SK-N-SH (cell line): ENCODE measurements at regions not wholly inside any gene's neighbourhood (a gene's known extent, or its start where the extent isn't known, plus 50 kb on each side); places are given as distances from the start of the nearest gene placed in this dataset.

Experiments
- CTCF ChIA-PET: fragments of 300-600, 350-600 bp; formaldehyde crosslinking; extraction: SDS; loops from one replicate; lab custom pipeline; 2021; lab: Yijun Ruan, JAX
- POLR2A ChIA-PET: fragments of 350-600 bp; sonication (Branson Sonifier 250); formaldehyde crosslinking; extraction: SDS; loops from one replicate; lab custom pipeline; 2020; ENCODE audit warnings: antibody characterized with exemption, inconsistent platforms; lab: Yijun Ruan, JAX
- DNase-seq: peaks from one replicate; pipeline ENCODE4 v3.0.0; 2012
- H2AFZ ChIP-seq: fragments of 200-600 bp; sonication (generic); 2 replicates; pipeline ENCODE4 v1.8.1; 2016; ENCODE audit warnings: antibody characterized with exemption, mild to moderate bottlenecking, low read depth
- H3F3A ChIP-seq: fragments of 200-600 bp; sonication (generic); replicated peaks from 2 replicates; pipeline ENCODE3; 2016; ENCODE audit warnings: antibody characterized with exemption, mild to moderate bottlenecking; ENCODE audit not compliant: insufficient read depth
- H3K27ac ChIP-seq, 2 experiments: fragments of 200-500 bp in 1 of 2; fragments of 200-600 bp in 1 of 2; sonication (Bioruptor generic) in 1 of 2; sonication (generic), shearing (Covaris generic) in 1 of 2; 2 replicates each; pipeline versions ENCODE4 v1.5.1 to v1.6.1; 2014 to 2016; ENCODE audit warnings: low read depth in 2 of 2, inconsistent platforms in 1 of 2, low read length in 1 of 2, mild to moderate bottlenecking in 1 of 2, mixed read lengths in 1 of 2
- H3K27me3 ChIP-seq: fragments of 200-600 bp; sonication (generic), shearing (Covaris generic); 2 replicates; pipeline ENCODE4 v1.6.1; 2016; ENCODE audit warnings: mixed run types; ENCODE audit not compliant: insufficient read depth
- H3K36me3 ChIP-seq, 2 experiments: fragments of 200-500 bp in 1 of 2; fragments of 200-600 bp in 1 of 2; sonication (Bioruptor generic) in 1 of 2; sonication (generic) in 1 of 2; replicated peaks in 1 of 2; 2 replicates each; pipeline versions ENCODE3 to v1.5.1; 2014 to 2016; ENCODE audit warnings: low read length in 1 of 2, mild to moderate bottlenecking in 1 of 2; ENCODE audit not compliant: insufficient read depth in 2 of 2, control insufficient read depth in 1 of 2
- H3K4me1 ChIP-seq, 2 experiments: fragments of 200-500 bp in 1 of 2; fragments of 200-600 bp in 1 of 2; sonication (Bioruptor generic) in 1 of 2; sonication (generic), shearing (Covaris generic) in 1 of 2; 2 replicates each; pipeline versions ENCODE4 v1.5.1 to v1.6.1; 2014 to 2016; ENCODE audit warnings: low read depth in 1 of 2, low read length in 1 of 2, mixed run types in 1 of 2; ENCODE audit not compliant: insufficient read depth in 2 of 2, control insufficient read depth in 1 of 2
- H3K4me2 ChIP-seq: fragments of 200-600 bp; sonication (generic), shearing (Covaris generic); 2 replicates; pipeline ENCODE4 v1.6.1; 2017; ENCODE audit warnings: mixed run types
- H3K4me3 ChIP-seq, 2 experiments: fragments of 200-500 bp in 1 of 2; fragments of 200-600 bp in 1 of 2; sonication (Bioruptor generic) in 1 of 2; sonication (generic), shearing (Covaris generic) in 1 of 2; 2 replicates each; pipeline versions ENCODE4 v1.5.1 to v1.8.1; 2014 to 2016; ENCODE audit warnings: low read depth in 2 of 2, inconsistent platforms in 1 of 2, low read length in 1 of 2, mild to moderate bottlenecking in 1 of 2, mixed read lengths in 1 of 2, moderate library complexity in 1 of 2
- H3K79me2 ChIP-seq: fragments of 200-600 bp; sonication (generic); 2 replicates; pipeline ENCODE4 v1.8.1; 2017; ENCODE audit warnings: mild to moderate bottlenecking; ENCODE audit not compliant: insufficient read depth
- H3K9ac ChIP-seq: fragments of 200-600 bp; sonication (generic); 2 replicates; pipeline ENCODE4 v1.6.1; 2017; ENCODE audit warnings: mixed run types
- H3K9me2 ChIP-seq: fragments of 200-600 bp; sonication (generic); 2 replicates; pipeline ENCODE4 v1.6.1; 2017; ENCODE audit warnings: mixed run types
- H3K9me3 ChIP-seq: fragments of 200-600 bp; sonication (generic); 2 replicates; pipeline ENCODE4 v1.6.1; 2017; ENCODE audit warnings: mixed run types, mild to moderate bottlenecking, moderate library complexity
- H4K20me1 ChIP-seq: fragments of 200-600 bp; sonication (generic); 2 replicates; pipeline ENCODE4 v1.6.1; 2017; ENCODE audit warnings: mild to moderate bottlenecking, mixed run types; ENCODE audit not compliant: insufficient read depth
- CHD2 ChIP-seq: fragments of 150-350 bp; IDR thresholded peaks from 2 replicates; pipeline ENCODE4 v1.6.1; 2018; ENCODE audit warnings: low read length; ENCODE audit not compliant: partially characterized antibody
- EZH2phosphoT487 ChIP-seq: fragments of 200-600 bp; sonication (generic); IDR thresholded peaks from 2 replicates; pipeline ENCODE4 v1.6.1; 2017; ENCODE audit warnings: low read depth, mixed run types, mild to moderate bottlenecking, antibody characterized with exemption, moderate library complexity, borderline replicate concordance
- FOSL2 ChIP-seq: IDR thresholded peaks from 2 replicates; pipeline ENCODE4 v1.4.0; 2012; ENCODE audit warnings: low read depth, mild to moderate bottlenecking, moderate library complexity, borderline replicate concordance
- FOXM1 ChIP-seq: IDR thresholded peaks from 2 replicates; pipeline ENCODE4 v1.4.0; 2012; ENCODE audit warnings: low read depth, mild to moderate bottlenecking
- GABPA ChIP-seq: IDR thresholded peaks from 2 replicates; pipeline ENCODE4 v1.4.0; 2012; ENCODE audit warnings: low read depth, mild to moderate bottlenecking
- JUND ChIP-seq: IDR thresholded peaks from 2 replicates; pipeline ENCODE4 v1.4.0; 2012
- MAX ChIP-seq: IDR thresholded peaks from 2 replicates; pipeline ENCODE4 v1.4.0; 2012; ENCODE audit warnings: low read depth
- MEF2A ChIP-seq: IDR thresholded peaks from 2 replicates; pipeline ENCODE4 v1.4.0; 2012; ENCODE audit warnings: low read depth, borderline replicate concordance
- NFIC ChIP-seq: IDR thresholded peaks from 2 replicates; pipeline ENCODE4 v1.4.0; 2012; ENCODE audit warnings: borderline replicate concordance
- NRF1 ChIP-seq: IDR thresholded peaks from 2 replicates; pipeline ENCODE4 v1.6.1; 2012; ENCODE audit warnings: low read depth, mild to moderate bottlenecking, low read length
- RFX5 ChIP-seq: IDR thresholded peaks from 2 replicates; pipeline ENCODE4 v1.6.1; 2012; ENCODE audit warnings: mild to moderate bottlenecking, improper control_type of control experiment, low read length
- RXRA ChIP-seq: IDR thresholded peaks from 2 replicates; pipeline ENCODE4 v1.4.0; 2012; ENCODE audit warnings: low read depth, mild to moderate bottlenecking, borderline replicate concordance
- TCF12 ChIP-seq: IDR thresholded peaks from 2 replicates; pipeline ENCODE4 v1.4.0; 2012
- USF2 ChIP-seq: fragments of 150-350 bp; IDR thresholded peaks from 2 replicates; pipeline ENCODE4 v1.6.1; 2017; ENCODE audit warnings: antibody characterized with exemption, low read length, low read depth, borderline replicate concordance
- WGBS: methylation state at CpG from one replicate; pipeline ENCODE4 v1.1.6; 2017; ENCODE audit warnings: low lambda C conversion rate; 5-methylcytosine and 5-hydroxymethylcytosine counted together

GRCh38 chr2:8598295-8599165, 83.3 kb upstream of the ID2 start:
- TF ChIP-seq TCF12 (no peak; the same call in 1 of the 2 replicates), USF2 (no peak), RXRA (no peak), FOSL2 (peak; percentile 95), JUND (no peak; the same call in none of the 2 replicates), GABPA (no peak), EZH2phosphoT487 (no peak), CHD2 (no peak), MAX (0 out of 2 replicates have a peak, but pooled peaks have one; percentile 20), FOXM1 (no peak)
- TF ChIP-seq, all 33 proteins: peak for 2
- peak overlapping the region; percentile 75; the same call in 1 of the 2 replicates for H2AFZ ChIP-seq
- no peak overlapping the region for H3K9ac ChIP-seq

GRCh38 chr2:8599421-8600242, 82.2 kb upstream of the ID2 start:
- Histone ChIP-seq H4K20me1 (no peaks in the 10 kb centered on the region), H3K4me1 (no peaks in the 10 kb centered on the region; a peak in 1 of 4 replicates), H3K9me2 (no peaks in the 10 kb centered on the region), H2AFZ (no peak overlapping the region), H3K27ac (no peak overlapping the region), H3K36me3 (no peaks in the 10 kb centered on the region), H3K4me2 (no peak overlapping the region), H3K79me2 (no peaks in the 10 kb centered on the region), H3F3A (no peaks in the 10 kb centered on the region), H3K4me3 (no peak overlapping the region), H3K9ac (no peak overlapping the region), H3K9me3 (no peaks in the 10 kb centered on the region), H3K27me3 (no peaks in the 10 kb centered on the region)
- WGBS: 91% methylated on average over 20 of the region's 24 CpGs
- ChIA-PET POLR2A (no interaction called here), CTCF (interaction anchor here (1.3 kb wide), 1 partner anchor 18 kb away, joined by 3 read pairs; no protein-coding TSS in a partner anchor)
- DNase-seq: no peak
- TF ChIP-seq MEF2A: no peak
- no peak for TF ChIP-seq NFIC
- no peak for TF ChIP-seq NRF1
- TF ChIP-seq RFX5: no peak

More at GRCh38 chr2:8598295-8599165, 83.3 kb upstream of the ID2 start:
- no peak for DNase-seq
- Histone ChIP-seq H3K36me3 (no peaks in the 10 kb centered on the region), H4K20me1 (no peaks in the 10 kb centered on the region), H3K4me1 (no peaks in the 10 kb centered on the region; a peak in 1 of 4 replicates), H3K27ac (no peak overlapping the region; a peak in 1 of 4 replicates), H3K9me2 (no peaks in the 10 kb centered on the region), H3K4me3 (no peak overlapping the region), H3K79me2 (no peaks in the 10 kb centered on the region), H3F3A (no peaks in the 10 kb centered on the region), H3K9me3 (no peaks in the 10 kb centered on the region), H3K27me3 (no peaks in the 10 kb centered on the region), H3K4me2 (no peak overlapping the region)
- 56% methylated on average over 13 of the region's 13 CpGs for WGBS
- POLR2A ChIA-PET: no interaction called here
- CTCF ChIA-PET: no interaction called here
